ENCODE measurements at regions not wholly inside any gene's neighbourhood (a gene's known extent, or its start where the extent isn't known, plus 50 kb on each side); places are given as distances from the start of the nearest gene placed in this dataset.

GRCh38 chr13:39840201-39840600 is 184.7 kb downstream of the COG6 start:
- no peak overlapping the region for H3K4me3 Mint-ChIP-seq (ENCODE audit: unreplicated experiment)
- H3K9me3 Mint-ChIP-seq (ENCODE audit: unreplicated experiment) = peaks cover 2% of the 10 kb centered on the region
- H3K27ac Mint-ChIP-seq (ENCODE audit: unreplicated experiment) = no peak overlapping the region
- H3K27me3 Mint-ChIP-seq (ENCODE audit: unreplicated experiment) = peaks cover 4% of the 10 kb centered on the region
- TF ChIP-seq CTCF (IDR thresholded peaks at IDR 0.05; ENCODE audit: partially characterized antibody, unreplicated experiment) = no peak
- H3K36me3 Mint-ChIP-seq (ENCODE audit: unreplicated experiment) = no peaks in the 10 kb centered on the region
- no peak for DNase-seq
- H3K4me1 Mint-ChIP-seq (ENCODE audit: low read depth, unreplicated experiment) = peaks cover 5% of the 10 kb centered on the region

GRCh38 chr13:39847336-39847735 is 191.9 kb downstream of the COG6 start:
- H3K4me3 Mint-ChIP-seq (ENCODE audit: unreplicated experiment) = no peak overlapping the region
- peaks cover 5% of the 10 kb centered on the region for H3K4me1 Mint-ChIP-seq (ENCODE audit: low read depth, unreplicated experiment)
- H3K36me3 Mint-ChIP-seq (ENCODE audit: unreplicated experiment) = peaks cover 5% of the 10 kb centered on the region
- no peak for TF ChIP-seq CTCF (IDR thresholded peaks at IDR 0.05; ENCODE audit: partially characterized antibody, unreplicated experiment)
- H3K9me3 Mint-ChIP-seq (ENCODE audit: unreplicated experiment) = peaks cover 4% of the 10 kb centered on the region
- H3K27ac Mint-ChIP-seq (ENCODE audit: unreplicated experiment) = peak overlapping the region; percentile 28
- DNase-seq = peak; percentile 28
- H3K27me3 Mint-ChIP-seq (ENCODE audit: unreplicated experiment) = peaks cover 6% of the 10 kb centered on the region

- TF ChIP-seq CTCF (IDR thresholded peaks at IDR 0.05; ENCODE audit: partially characterized antibody, unreplicated experiment) = no peak
- H3K4me1 Mint-ChIP-seq (ENCODE audit: low read depth, unreplicated experiment) = peaks cover 25% of the 10 kb centered on the region
- peak overlapping the region; percentile 81 for H3K27ac Mint-ChIP-seq (ENCODE audit: unreplicated experiment)
- peaks cover 18% of the 10 kb centered on the region for H3K9me3 Mint-ChIP-seq (ENCODE audit: unreplicated experiment)
- no peak for DNase-seq
- H3K27me3 Mint-ChIP-seq (ENCODE audit: unreplicated experiment) = peaks cover 7% of the 10 kb centered on the region
- H3K36me3 Mint-ChIP-seq (ENCODE audit: unreplicated experiment) = peaks cover 16% of the 10 kb centered on the region
- H3K4me3 Mint-ChIP-seq (ENCODE audit: unreplicated experiment) = peak overlapping the region; percentile 58
Observed at GRCh38 chr13:39855236-39855635, 199.8 kb downstream of the COG6 start.

GRCh38 chr13:39856714-39857113 is 201.3 kb downstream of the COG6 start:
- TF ChIP-seq CTCF (IDR thresholded peaks at IDR 0.05; ENCODE audit: partially characterized antibody, unreplicated experiment) = no peak
- Mint-ChIP-seq H3K4me3 (ENCODE audit: unreplicated experiment) (no peak overlapping the region), H3K9me3 (ENCODE audit: unreplicated experiment) (peaks cover 16% of the 10 kb centered on the region), H3K4me1 (ENCODE audit: low read depth, unreplicated experiment) (peaks cover 32% of the 10 kb centered on the region), H3K36me3 (ENCODE audit: unreplicated experiment) (peaks cover 12% of the 10 kb centered on the region), H3K27ac (ENCODE audit: unreplicated experiment) (no peak overlapping the region), H3K27me3 (ENCODE audit: unreplicated experiment) (peaks cover 7% of the 10 kb centered on the region)
- DNase-seq = no peak

GRCh38 chr13:39858794-39859193 is 203.3 kb downstream of the COG6 start:
- H3K27ac Mint-ChIP-seq (ENCODE audit: unreplicated experiment) = no peak overlapping the region
- peaks cover 32% of the 10 kb centered on the region for H3K4me1 Mint-ChIP-seq (ENCODE audit: low read depth, unreplicated experiment)
- peaks cover 12% of the 10 kb centered on the region for H3K9me3 Mint-ChIP-seq (ENCODE audit: unreplicated experiment)
- peaks cover 4% of the 10 kb centered on the region for H3K36me3 Mint-ChIP-seq (ENCODE audit: unreplicated experiment)
- H3K4me3 Mint-ChIP-seq (ENCODE audit: unreplicated experiment) = no peak overlapping the region
- no peak for DNase-seq
- peaks cover 6% of the 10 kb centered on the region for H3K27me3 Mint-ChIP-seq (ENCODE audit: unreplicated experiment)
- TF ChIP-seq CTCF (IDR thresholded peaks at IDR 0.05; ENCODE audit: partially characterized antibody, unreplicated experiment) = no peak

Measured in glutamatergic neuron (in vitro differentiated cells).